Limb (tissue), 2 donors: ENCODE measurements at regions not wholly inside any gene's neighbourhood (a gene's known extent, or its start where the extent isn't known, plus 50 kb on each side); places are given as distances from the start of the nearest gene placed in this dataset.
A peak's percentile ranks its signal among the peaks of the same experiment; 100 is the strongest.

Experiments
- DNase-seq, 2 donors: peaks; one replicate each; pipeline ENCODE4 v3.0.0-alpha.2; 2016; ENCODE audit errors: extremely low spot score in 2 of 2

DNA sequence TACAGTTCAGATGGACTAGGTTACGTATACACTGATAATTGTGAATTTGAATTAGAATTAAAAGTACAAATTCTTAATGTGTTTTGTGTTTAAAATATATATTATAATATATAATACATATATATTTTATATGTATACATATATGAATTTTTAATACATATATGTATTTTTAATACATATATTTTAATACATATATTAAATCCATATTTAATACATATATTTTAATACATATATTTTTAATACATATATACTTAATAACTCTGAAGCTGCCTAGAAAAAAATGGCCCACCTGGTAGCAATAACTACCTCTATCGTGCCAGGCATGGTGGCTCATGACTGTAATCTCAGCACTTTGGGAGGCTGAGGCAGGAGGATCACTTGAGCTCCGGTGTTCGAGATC is 179.1 kb upstream of the SAMSN1 start:
- DNase-seq, result no peak

DNA sequence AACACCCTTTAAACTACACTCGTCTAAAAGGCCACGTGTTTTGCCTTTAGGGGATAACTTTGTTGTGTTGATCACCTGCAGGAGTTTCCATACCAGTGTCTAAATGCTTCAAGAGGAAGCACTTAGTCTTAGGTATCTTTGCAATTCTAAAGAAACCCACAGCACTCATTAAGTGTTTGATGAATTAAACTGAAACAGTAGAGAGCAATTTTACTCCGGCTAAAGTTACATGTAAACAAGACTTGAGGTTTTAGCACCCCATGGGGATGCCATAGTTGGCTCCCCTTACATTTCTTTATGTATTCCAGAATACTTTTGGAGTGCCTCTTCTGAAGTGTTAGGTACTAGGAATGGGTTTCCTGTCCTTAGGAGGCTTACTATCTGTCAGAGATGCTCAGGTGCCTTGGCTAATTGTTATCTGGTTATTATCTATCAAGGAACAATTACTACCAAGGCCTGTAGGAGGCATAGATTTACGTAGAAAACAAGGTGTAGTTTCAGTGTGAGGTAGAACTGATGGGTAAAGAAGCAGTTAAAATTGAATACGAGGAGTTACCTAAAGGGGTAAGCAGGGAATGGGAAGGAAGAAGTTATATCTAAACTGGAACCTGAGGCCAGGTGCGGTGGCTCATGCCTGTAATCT is 176.8 kb upstream of the SAMSN1 start:
- DNase-seq, result no peak

DNA sequence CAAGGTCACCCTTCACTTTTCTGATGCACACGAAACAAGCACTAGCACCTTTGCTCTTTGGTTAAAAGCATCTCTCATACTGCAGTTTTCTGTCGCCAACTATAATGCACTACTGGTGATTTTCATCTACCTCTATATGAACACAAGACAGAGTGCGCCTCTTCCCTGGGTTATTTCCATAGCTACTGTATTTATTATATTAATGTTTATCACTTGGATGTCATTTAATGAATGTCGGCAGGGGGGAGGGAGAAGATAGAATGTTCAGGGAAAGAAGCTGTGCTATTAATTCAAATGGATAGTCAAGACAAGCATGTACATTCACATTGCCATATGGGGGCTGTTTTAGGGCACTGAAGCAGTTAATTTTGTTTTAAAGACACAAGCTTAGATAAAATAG is 174.1 kb upstream of the SAMSN1 start:
- DNase-seq, result no peak

DNA sequence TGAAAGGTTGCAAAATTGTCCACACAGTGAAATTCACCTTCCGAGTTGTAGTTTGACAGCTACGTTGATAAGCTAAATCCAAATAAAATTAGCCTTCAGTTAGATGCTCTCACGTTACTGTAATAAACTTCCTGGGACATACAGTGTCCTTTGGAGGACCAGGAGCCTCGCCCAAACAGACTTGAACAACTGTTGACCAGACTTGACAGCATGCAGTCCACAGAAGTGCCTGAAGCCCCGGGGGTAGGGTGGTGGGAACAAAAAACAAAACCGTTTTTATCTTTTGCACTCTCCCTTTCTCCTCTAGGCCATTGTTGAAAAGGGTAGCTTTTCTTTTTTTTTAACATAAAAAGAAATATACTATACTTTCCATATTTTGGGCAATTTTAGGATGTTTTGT is 172.8 kb upstream of the SAMSN1 start:
- DNase-seq, result no peak

DNA sequence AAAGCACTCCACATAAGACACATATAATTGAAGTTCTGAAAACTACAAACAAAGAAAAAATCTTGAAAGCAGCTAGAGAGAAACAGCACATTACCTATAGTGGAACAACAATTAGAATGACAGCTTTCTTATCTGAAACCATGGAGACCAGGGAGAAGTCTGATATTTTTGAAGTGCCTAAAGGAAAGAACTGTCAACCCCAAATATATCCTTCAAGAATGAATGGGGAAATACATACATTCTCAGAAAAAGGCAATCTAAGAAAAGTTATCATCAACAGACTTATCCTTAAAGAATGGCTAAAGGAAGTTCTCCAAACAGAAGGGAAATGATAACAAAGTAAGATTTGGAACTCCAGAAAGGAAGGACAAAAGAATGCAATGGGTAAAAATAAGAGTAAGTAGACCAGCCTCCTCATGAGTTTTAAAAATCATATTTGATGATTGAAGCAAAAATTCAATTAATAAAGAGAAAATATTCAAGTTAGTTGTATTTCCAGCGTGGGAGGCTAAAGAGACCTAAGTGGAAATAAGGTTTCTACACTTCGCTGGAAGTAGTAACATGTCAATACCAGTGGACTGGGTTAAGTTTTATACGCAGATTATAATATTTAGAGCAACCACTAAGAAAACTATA is 170.8 kb upstream of the SAMSN1 start:
- no peak for DNase-seq

DNA sequence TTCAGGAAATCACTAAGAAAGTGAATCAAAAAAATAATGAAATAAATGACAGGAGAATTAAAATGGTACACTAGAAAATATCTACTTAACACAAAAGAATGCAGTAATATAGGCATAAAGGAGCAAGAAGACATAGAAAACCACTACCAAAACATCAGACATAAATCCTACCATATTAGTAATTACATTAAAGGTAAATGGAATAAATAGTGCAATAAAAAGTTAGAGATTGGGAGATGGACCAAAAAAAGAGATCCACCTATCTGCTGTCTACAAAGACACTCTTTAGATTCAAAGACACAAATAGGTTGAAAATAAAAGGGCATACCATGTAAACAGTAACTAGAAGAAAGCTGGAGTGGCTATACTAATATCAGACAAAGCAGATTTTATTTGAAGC is 167.0 kb upstream of the SAMSN1 start:
- DNase-seq, result no peak

DNA sequence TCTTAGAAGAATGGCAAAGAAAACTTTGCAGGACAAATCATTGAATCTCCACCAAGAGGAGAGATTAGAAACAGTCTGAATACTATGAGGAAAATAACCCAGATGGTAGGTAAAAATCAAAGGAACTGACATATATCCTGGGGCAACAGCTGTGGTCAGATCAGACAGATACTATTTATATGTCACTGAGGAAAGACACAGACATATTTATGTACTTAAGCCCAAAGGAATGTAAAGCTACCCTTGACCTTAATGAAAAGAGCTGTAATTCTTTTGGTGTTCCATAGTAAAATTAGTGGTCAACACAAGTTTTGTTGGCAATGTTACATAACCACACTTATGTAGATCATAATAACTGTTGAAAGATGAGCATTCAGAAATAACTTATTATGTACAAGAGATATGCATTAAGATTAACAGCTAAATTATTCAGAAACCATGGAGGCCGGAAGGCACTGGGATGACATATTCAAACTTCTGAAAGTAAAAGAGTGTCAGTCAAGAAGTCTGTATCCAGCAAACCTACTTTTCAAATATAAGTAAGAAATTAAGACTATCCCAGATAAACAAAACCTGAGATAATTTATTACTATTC is 166.1 kb upstream of the SAMSN1 start:
- peak in 1 of 2 donors; percentile 6 for DNase-seq

DNA sequence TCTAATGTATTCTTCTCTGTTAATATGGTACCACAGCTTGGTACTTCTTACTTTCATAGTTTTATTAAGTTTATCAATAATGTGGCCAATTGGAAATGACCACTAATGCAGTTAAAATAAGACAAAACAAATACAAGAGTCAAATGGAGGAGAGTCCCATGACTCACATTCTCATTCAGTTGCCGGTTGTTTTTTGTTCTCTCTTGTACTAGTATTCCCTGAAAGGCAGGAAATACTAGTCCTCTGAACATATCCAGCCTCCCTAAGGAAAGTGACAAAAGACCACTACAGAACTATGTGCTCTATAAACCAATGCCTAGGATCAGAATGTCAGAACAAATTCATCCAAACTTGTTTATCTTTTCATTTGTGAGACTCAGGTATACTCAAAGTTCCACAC is 165.2 kb upstream of the SAMSN1 start:
- no peak for DNase-seq

DNA sequence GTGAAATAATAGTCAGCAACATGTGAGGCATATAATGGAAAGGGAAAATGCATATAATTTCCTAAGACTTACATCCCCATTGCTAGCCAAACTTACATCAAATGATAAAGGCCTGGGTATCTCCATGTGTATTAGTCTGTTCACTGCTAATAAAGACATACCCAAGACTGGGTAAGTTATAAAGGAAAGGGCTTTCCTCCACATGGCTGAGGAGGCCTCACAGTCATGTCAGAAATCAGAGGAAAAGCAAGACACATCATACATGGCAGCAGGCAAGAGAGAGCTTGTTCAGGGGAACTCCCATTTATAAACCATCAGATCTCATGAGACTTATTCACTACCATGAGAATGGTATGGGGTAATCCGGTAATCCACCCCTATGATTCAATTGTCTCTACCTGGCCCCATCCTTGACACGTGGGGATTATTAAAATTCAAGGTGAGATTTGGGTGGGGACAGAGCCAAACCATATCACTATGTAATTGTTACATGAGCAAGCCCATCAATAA is 161.5 kb upstream of the SAMSN1 start:
- DNase-seq, result no peak

DNA sequence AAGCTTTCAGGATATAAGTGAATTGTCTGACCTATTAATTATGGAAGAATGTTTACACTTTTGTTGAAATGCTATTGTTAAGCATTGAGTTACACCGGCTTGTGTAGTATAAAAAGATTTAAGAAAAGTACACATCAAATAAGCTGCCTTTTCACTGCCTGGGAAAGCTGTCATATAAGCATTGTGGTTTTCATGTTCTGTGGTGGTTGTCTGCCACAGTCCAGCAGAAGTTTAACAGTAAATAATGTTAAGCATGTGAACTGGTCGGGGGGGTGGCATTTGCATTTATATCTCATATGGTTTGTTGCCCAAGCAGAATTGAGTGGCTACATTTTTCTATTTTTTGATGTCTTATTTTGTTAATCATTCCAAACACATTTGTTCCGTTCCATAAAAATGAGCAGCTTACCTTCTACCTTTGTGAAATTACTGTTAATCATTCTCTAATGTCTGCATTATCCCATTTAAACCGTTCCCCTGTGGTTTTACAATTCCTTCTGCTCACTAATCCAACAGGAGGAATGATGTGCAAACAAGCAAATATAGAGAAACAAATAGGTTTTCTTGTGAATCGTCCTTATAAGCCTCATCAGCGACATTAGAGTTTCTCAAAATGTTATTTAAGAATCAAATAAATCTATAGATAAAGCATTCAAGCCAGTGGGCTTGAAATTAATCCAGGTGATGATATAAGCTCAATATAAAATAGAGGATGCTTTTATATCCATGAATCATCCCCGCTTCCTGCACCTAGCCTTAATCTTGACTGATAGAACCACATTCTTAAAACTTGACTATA is 160.8 kb upstream of the SAMSN1 start:
- no peak for DNase-seq

DNA sequence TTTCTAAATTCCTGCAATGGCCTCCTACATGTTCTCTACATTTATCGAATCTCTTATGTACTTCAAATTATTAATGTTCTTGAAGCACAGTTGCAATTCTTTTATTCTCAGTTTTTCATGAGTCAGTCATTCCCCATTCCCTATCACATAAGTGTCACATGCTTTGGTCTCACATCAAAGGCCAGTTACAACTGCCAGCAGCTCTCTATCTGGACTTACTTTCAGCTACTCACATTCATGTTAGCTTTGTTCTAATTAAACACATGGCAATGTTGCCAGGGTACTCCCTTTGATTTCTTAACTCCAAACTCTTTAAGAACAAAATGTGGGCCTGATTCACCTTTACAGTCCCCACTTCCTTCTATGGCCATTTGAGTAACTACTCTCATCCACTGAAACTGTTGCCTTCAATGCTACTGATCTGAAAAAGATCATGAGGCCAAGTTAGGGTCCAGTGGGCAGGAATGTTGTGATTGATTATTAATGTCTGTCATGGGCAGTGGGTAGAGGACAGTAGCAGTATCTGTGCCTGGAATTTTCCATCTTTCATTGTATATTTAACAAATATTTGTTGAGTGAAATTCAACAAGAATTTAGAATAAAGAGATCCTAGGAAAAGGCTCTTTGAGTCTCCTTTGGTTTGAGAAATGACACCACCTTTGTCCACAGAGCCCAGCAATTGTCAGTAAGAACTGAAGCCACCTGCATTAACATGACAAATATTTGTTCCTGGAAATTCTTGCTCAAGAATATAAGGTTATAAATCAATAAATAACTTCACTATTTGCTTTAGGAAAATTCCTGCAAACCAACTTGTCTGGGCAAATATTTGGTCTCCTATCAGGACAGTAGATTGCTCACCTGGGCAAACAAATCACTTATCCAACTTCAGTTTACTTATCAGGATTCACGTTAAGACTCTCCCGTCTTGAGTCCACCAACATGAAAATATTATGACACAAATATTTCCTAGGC is 153.6 kb upstream of the SAMSN1 start:
- DNase-seq, result no peak

DNA sequence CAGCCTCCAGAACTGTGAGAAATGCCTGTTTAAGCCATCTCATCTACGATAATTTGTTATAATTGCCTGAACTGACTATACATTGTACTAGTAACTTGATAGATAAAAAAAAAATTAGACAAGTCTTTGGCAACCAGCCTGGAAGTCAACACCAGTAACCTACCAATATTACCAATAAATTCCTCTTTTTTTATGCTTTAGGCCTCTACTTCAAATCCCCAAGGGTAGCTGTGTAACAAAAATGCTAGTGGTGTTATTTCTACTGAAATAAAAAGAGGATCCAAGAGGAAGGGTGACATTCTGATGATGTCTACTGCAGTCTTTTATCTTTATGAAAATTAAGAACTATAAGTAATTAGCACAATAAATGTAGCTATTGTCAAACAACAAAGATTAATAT is 151.7 kb upstream of the SAMSN1 start:
- no peak for DNase-seq

DNA sequence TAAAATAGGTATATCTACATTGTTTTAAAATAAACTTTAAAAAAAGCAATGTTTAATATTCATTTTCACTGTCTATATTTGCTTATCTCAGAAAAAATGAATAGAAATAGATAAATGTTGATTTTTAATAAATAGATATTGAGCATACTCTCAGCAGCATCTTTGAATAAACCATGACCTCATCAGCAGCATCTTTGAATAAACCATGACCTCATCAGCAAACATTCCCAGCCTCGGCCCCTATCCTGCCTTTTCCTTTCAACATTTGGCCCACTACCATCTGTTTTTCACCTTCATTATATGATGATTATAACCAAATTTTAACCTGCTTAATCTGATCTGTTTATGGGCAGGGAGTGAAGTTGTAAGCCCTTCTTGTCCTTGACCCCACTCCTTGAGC is 148.7 kb upstream of the SAMSN1 start:
- DNase-seq, result no peak

DNA sequence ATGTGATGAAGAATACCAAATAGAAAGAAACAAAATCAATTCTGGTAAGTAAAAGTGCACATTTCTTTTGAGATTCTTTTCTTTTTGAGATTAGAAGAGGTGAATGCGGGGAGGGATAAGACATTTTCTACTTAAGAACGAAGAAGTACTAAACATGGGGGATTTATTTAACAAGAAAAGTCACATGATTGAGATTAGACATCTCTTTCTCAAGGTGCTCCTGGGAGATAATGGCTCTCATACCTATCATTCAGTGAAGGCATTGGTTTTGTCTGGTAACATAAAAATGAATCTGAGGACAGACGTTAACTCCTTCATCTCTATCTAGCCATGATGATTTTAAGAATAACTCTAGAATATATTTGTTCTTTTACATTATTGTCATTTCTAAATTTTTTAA is 147.9 kb upstream of the SAMSN1 start:
- DNase-seq, result no peak

DNA sequence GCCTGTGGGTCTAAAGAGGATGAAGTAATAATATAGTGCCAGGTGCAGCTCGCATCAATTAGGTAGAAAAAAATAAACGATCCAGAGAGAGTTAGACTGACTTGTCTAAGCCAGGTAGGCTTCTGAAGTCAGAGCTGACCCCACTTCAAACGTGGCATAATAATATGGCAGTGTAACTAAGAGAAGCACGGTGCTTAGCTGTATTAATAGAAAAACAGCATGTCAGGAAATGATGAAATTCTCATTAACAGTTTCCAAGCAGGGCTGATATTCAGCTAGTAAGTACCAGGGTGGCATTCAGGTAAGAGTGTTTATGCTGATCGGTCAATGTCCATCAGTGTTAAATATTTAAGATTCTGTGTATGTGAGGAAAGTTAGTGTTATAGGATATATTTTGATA is 145.8 kb upstream of the SAMSN1 start:
- DNase-seq, result no peak

DNA sequence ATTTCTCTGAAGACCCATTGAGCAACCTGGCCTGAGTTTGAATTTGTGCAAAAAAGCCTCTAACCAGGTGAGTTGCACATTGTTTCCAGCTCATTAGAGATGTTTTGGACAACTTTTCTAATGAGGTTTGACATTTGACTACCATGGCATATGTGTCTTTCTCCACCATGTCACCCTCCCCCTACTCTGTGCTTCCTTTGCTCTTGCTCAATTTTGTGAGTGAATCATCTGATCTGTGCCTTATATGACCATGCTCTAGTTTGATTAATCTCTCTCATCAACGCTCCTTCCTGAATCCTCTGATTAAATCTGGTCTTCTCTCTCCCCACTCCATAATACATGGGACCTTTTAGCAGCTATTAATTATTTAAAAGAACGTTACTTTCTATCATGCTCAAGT is 144.8 kb upstream of the SAMSN1 start:
- no peak for DNase-seq

DNA sequence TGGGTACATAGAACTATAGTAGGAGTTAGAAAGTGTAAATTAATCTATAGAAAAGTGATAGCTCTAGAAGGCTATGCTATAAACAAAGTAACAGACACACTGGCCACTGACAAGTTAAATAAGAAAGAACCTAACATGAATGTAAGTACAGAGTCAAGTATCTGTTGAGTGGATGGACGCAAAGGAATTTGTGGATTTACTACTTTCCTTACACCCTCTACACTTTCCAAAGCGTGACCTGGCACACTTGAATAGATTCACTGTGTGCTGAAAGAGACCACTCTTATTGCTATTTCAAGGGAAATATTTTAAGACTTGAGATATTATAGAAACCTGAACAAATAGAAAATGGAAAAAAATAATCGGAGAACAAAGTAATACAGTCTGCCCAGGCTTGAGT is 142.8 kb upstream of the SAMSN1 start:
- no peak for DNase-seq

DNA sequence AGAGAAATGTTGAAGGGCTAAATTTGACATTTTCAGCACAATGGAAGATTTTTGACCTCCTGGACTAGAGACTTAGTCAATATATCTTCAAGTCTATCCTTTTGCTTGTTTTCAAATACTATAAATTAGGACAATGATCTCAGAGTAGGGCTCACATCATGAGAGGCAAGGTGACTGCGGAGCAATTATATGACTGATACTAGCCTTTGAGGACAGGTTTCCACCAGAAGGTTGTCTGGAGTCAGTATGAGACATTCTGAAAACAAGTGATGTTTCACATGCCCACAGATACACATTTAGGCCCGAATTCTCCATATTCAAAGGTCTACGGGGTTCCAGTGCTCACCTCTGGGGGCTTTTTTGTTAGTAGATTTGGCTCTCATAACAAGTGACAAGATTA is 142.3 kb upstream of the SAMSN1 start:
- no peak for DNase-seq

DNA sequence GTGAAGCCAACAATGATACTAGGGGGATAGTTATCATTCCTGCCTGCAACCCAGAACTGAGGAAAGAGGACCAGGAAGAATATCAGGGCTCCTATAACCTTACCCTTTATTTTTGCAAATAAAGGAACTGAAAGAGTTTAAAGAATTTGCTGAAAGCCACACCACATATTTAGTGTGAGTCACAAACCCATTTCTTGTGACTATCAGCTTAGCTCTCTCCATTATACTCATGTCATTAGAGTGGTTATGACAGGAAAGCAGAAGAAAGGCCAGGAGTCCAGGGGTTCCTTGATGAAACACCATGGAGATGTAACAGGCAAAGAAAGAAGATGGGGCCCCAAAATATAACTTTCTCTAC is 141.1 kb upstream of the SAMSN1 start:
- DNase-seq, result no peak

DNA sequence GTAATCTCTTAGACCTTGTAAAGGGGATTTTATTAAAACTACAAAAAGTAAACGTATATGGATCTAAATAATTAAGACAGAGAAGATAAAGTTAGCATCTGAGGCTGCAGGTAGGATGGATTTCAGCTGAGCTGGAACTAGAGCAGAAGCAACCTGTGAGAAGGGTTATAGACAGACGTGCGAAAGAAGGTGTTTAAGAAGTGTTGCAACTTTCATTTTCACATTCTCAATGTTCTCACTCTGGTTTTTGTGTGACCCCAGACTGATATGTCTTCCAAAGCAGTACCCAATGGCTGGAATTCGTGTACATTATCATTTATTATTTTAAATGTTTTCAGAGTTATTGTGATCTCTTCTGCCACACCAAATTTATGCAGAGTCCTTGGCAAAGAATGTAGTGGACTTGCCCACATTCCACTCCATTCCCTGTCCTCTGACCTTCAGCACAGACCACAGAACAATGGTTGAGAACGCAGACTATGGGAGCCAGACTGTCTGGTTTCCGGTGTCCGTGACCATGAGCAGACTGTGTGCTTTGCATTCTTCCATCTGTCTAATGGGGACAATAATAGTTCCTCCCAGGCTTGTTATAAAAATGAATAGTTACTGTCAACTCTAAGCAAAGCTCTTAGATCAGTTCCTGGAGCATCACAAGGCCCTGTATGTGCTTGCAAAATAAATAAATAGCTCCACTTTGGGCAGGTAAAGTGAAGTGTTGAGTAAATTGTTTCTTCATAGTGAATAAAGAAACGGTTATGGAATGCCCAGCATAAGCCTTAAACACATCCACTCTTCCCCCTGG is 140.6 kb upstream of the SAMSN1 start:
- DNase-seq, result no peak
